ENCODE measurements at regions not wholly inside any gene's neighbourhood (a gene's known extent, or its start where the extent isn't known, plus 50 kb on each side); places are given as distances from the start of the nearest gene placed in this dataset.

- CTCF ChIA-PET = no interaction called here
- H3K9me3 ChIP-seq (replicated peaks; ENCODE audit: control insufficient read depth, insufficient read depth, low read length) = no peaks in the 10 kb centered on the region
- no peak overlapping the region for H3K4me2 ChIP-seq (ENCODE audit: insufficient read depth, low read length)
- POLR2A ChIA-PET = no interaction called here
- FAIRE-seq (no peak), DNase-seq (ENCODE audit: low read depth, low spot score) (no peak)
- no peaks in the 10 kb centered on the region for H3K4me1 ChIP-seq (ENCODE audit: control insufficient read depth, extremely low read depth, insufficient read depth, low read length)
- TF ChIP-seq POLR2AphosphoS5 (IDR thresholded peaks at IDR 0.05; ENCODE audit: insufficient read depth, low read depth, low read length) = no peak
- TF ChIP-seq CTCF (IDR thresholded peaks at IDR 0.05; ENCODE audit: extremely low read depth in 1 of 2, insufficient read depth in 1 of 2, low read depth in 1 of 2, low read length in 2 of 2) = no peak
- TF ChIP-seq, protein P1, sequence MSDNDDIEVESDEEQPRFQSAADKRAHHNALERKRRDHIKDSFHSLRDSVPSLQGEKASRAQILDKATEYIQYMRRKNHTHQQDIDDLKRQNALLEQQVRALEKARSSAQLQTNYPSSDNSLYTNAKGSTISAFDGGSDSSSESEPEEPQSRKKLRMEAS (IDR thresholded peaks at IDR 0.05; ENCODE audit: insufficient read depth, insufficient read length) = no peak
- TF ChIP-seq POLR2A (IDR thresholded peaks at IDR 0.05; ENCODE audit: low read depth, low read length) = no peak
- no peak for TF ChIP-seq FOS (IDR thresholded peaks at IDR 0.05; ENCODE audit: borderline replicate concordance, insufficient read depth, low read length)
- no peak for TF ChIP-seq JUN (IDR thresholded peaks at IDR 0.05; ENCODE audit: borderline replicate concordance, insufficient read depth, insufficient read length, low read depth)
- TF ChIP-seq MYC (IDR thresholded peaks at IDR 0.05; ENCODE audit: low read depth, low read length) = no peak
- TF ChIP-seq EZH2 (IDR thresholded peaks at IDR 0.05; ENCODE audit: borderline replicate concordance, low read depth, low read length, severe bottlenecking) = no peak
- TF ChIP-seq GATA2 (IDR thresholded peaks at IDR 0.05; ENCODE audit: insufficient read depth, insufficient read length, low read depth, low read length) = no peak
- H3K9ac ChIP-seq (replicated peaks; ENCODE audit: extremely low read depth, insufficient read depth, low read length) = no peak overlapping the region
- H2AFZ ChIP-seq (ENCODE audit: low read depth, low read length) = no peak overlapping the region
- BruUV-seq (replicated peaks) = no TSS peak
- intact Hi-C loops (cut with micrococcal nuclease) (no loop called here), dilution Hi-C loops (cut with MboI; ENCODE audit: extremely low pct_ligation_motif_present, low sequenced_read_pairs) (no loop called here)
- H4K20me1 ChIP-seq (replicated peaks; ENCODE audit: control insufficient read depth, extremely low read depth, insufficient read depth, low read length) = no peaks in the 10 kb centered on the region
- no peaks in the 10 kb centered on the region for H3K36me3 ChIP-seq (ENCODE audit: control insufficient read depth in 2 of 2, extremely low read depth in 1 of 2, insufficient read depth in 2 of 2, low read length in 2 of 2)
- H3K27ac ChIP-seq (ENCODE audit: insufficient read depth, low read depth, low read length) = no peak overlapping the region
- no peaks in the 10 kb centered on the region for H3K27me3 ChIP-seq (ENCODE audit: control insufficient read depth in 2 of 2, insufficient read depth in 2 of 2, low read length in 2 of 2)
- no peaks in the 10 kb centered on the region for H3K9me1 ChIP-seq (replicated peaks; ENCODE audit: control insufficient read depth, extremely low read depth, insufficient read depth, low read length)
- no peaks in the 10 kb centered on the region for H3K79me2 ChIP-seq (ENCODE audit: control insufficient read depth, insufficient read depth, low read length)
- no peak overlapping the region for H3K4me3 ChIP-seq (replicated peaks in 1 of 3; ENCODE audit: insufficient read depth in 1 of 3, low read depth in 1 of 3, low read length in 3 of 3)
Observed at GRCh38 chr10:23742368-23742767, 303.5 kb downstream of the OTUD1 start.
